ENCODE measurements at regions not wholly inside any gene's neighbourhood (a gene's known extent, or its start where the extent isn't known, plus 50 kb on each side); places are given as distances from the start of the nearest gene placed in this dataset.

- no peak for TF ChIP-seq CTCF (conservative IDR thresholded peaks at IDR 0.05)
- no peak overlapping the region for H3K27ac ChIP-seq
These were observed 134.9 kb upstream of the HSD17B12 start for GRCh38 chr11:43545610-43546009.

- no peak overlapping the region for H3K27ac ChIP-seq
- TF ChIP-seq CTCF (conservative IDR thresholded peaks at IDR 0.05) = no peak
These were observed 133.7 kb upstream of the HSD17B12 start for GRCh38 chr11:43546561-43547429.

GRCh38 chr11:43547430-43547831 lies 133.1 kb upstream of the HSD17B12 start:
- no peak overlapping the region for H3K27ac ChIP-seq
- TF ChIP-seq CTCF (conservative IDR thresholded peaks at IDR 0.05) = no peak

- TF ChIP-seq CTCF (conservative IDR thresholded peaks at IDR 0.05) = no peak
- H3K27ac ChIP-seq = no peak overlapping the region
These were observed 132.6 kb upstream of the HSD17B12 start for GRCh38 chr11:43547889-43548381.

- H3K27ac ChIP-seq = no peak overlapping the region
- TF ChIP-seq CTCF (conservative IDR thresholded peaks at IDR 0.05) = no peak
These were observed 131.6 kb upstream of the HSD17B12 start for GRCh38 chr11:43548916-43549315.

- TF ChIP-seq CTCF (conservative IDR thresholded peaks at IDR 0.05) = no peak
- no peak overlapping the region for H3K27ac ChIP-seq
These were observed 130.9 kb upstream of the HSD17B12 start for GRCh38 chr11:43549624-43550023.

- TF ChIP-seq CTCF (conservative IDR thresholded peaks at IDR 0.05) = no peak
- H3K27ac ChIP-seq = no peak overlapping the region
These were observed 129.8 kb upstream of the HSD17B12 start for GRCh38 chr11:43550714-43551113.
